Sigmoid colon (tissue), 6 donors: ENCODE measurements at regions not wholly inside any gene's neighbourhood (a gene's known extent, or its start where the extent isn't known, plus 50 kb on each side); places are given as distances from the start of the nearest gene placed in this dataset.

Source experiments
- DNase-seq: peaks from one replicate; pipeline ENCODE4 v3.0.0-alpha.2; 2019
- H3K27ac ChIP-seq, 4 donors: fragments of 200-600 bp; sonication (generic); one replicate each; pipeline ENCODE4 v1.5.1; 2016 to 2019; ENCODE audit warnings: mild to moderate bottlenecking in 1 of 4
- H3K27me3 ChIP-seq, 3 donors: fragments of 200-600 bp; sonication (generic); one replicate each; pipeline ENCODE4 v1.5.1; 2019; ENCODE audit warnings: mild to moderate bottlenecking in 1 of 3
- H3K36me3 ChIP-seq, 4 donors: fragments of 200-600 bp; sonication (generic); one replicate each; pipeline ENCODE4 v1.5.1; 2016 to 2019
- H3K4me1 ChIP-seq, 4 donors: fragments of 200-600 bp; sonication (generic); one replicate each; pipeline ENCODE4 v1.5.1; 2017 to 2019
- H3K4me3 ChIP-seq, 4 donors: fragments of 200-600 bp; sonication (generic); one replicate each; pipeline ENCODE4 v1.5.1; 2017 to 2019; ENCODE audit warnings: mild to moderate bottlenecking in 2 of 4, moderate library complexity in 1 of 4
- H3K9me3 ChIP-seq, 4 donors: fragments of 200-600 bp in 3 of 4; sonication (generic) in 3 of 4; one replicate each; pipeline versions ENCODE4 v1.5.1 to v1.6.1; 2013 to 2019
- EP300 ChIP-seq, 4 donors: sonication (generic); formaldehyde crosslinking; IDR thresholded peaks; one replicate each; pipeline ENCODE4 v1.6.1; 2017; ENCODE audit warnings: antibody characterized with exemption in 4 of 4
- POLR2A ChIP-seq, 2 donors: fragments of 450-650 bp; IDR thresholded peaks; one replicate each; pipeline ENCODE4 v1.6.1; 2016; ENCODE audit warnings: antibody characterized with exemption in 2 of 2, mild to moderate bottlenecking in 2 of 2, moderate library complexity in 2 of 2
- POLR2AphosphoS5 ChIP-seq, 4 donors: sonication (generic); formaldehyde crosslinking; IDR thresholded peaks; one replicate each; pipeline ENCODE4 v1.6.1; 2017; ENCODE audit warnings: antibody characterized with exemption in 4 of 4
- WGBS, 2 donors: extraction: QIAGEN DNeasy Blood & Tissue Kit; methylation state at CpG; one replicate each; pipeline ENCODE4 v1.1.7; 2013; 5-methylcytosine and 5-hydroxymethylcytosine counted together
- intact Hi-C: fragments of 100-400 bp; cut with DNase I; formaldehyde crosslinking; loops from one replicate; pipeline ENCODE4 v1.15.1; 2023
- TF ChIP-seq, protein P1 (sequence below), 4 experiments: fragments of 450-650 bp in 3 of 4; fragments of 200-600 bp in 1 of 4; IDR thresholded peaks; one replicate each; pipeline ENCODE4 v1.5.1; 2016 to 2019; ENCODE audit warnings: antibody characterized with exemption in 4 of 4, mild to moderate bottlenecking in 3 of 4, moderate library complexity in 2 of 4
- donor health status: healthy with polysubstance abuse.
- donor health status: healthy.

DNA sequence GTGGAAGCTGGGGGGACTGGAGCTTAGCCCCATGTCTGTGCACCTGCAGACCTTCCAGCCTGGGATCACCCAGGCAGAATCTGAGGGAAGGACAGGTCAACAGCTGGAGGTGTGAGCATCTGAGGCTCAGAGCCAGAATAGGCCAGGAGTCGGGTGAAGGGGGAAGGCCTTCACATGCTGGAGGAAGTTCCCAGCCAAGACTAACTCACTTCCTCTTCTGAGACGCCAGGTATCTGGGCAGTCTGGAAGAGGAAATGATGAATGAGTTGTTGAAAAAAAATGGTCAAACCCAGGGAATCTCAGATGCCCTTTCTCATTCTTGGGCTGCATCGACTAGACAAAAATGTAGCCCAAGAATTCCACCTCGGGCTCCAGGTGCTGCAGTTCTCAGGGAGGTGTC is 73.6 kb upstream of the TIAM2 start:
- no peaks in the 10 kb centered on the region for H3K9me3 ChIP-seq
- no peaks in the 10 kb centered on the region for H3K4me1 ChIP-seq
- 59 to 62% methylated on average over 4 of the region's 4 CpGs for WGBS, 2 donors
- no peaks in the 10 kb centered on the region for H3K27me3 ChIP-seq
- intact Hi-C loops, result no loop called here
- peak; percentile 44 for DNase-seq
- no peak overlapping the region for H3K27ac ChIP-seq
- H3K4me3 ChIP-seq, result no peak overlapping the region
- TF ChIP-seq EP300 (IDR thresholded peaks at IDR 0.05) (no peak), POLR2A (IDR thresholded peaks at IDR 0.05) (no peak), POLR2AphosphoS5 (IDR thresholded peaks at IDR 0.05) (no peak)
- TF ChIP-seq, protein P1, sequence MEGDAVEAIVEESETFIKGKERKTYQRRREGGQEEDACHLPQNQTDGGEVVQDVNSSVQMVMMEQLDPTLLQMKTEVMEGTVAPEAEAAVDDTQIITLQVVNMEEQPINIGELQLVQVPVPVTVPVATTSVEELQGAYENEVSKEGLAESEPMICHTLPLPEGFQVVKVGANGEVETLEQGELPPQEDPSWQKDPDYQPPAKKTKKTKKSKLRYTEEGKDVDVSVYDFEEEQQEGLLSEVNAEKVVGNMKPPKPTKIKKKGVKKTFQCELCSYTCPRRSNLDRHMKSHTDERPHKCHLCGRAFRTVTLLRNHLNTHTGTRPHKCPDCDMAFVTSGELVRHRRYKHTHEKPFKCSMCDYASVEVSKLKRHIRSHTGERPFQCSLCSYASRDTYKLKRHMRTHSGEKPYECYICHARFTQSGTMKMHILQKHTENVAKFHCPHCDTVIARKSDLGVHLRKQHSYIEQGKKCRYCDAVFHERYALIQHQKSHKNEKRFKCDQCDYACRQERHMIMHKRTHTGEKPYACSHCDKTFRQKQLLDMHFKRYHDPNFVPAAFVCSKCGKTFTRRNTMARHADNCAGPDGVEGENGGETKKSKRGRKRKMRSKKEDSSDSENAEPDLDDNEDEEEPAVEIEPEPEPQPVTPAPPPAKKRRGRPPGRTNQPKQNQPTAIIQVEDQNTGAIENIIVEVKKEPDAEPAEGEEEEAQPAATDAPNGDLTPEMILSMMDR (IDR thresholded peaks at IDR 0.05), result no peak
- H3K36me3 ChIP-seq, result no peaks in the 10 kb centered on the region

DNA sequence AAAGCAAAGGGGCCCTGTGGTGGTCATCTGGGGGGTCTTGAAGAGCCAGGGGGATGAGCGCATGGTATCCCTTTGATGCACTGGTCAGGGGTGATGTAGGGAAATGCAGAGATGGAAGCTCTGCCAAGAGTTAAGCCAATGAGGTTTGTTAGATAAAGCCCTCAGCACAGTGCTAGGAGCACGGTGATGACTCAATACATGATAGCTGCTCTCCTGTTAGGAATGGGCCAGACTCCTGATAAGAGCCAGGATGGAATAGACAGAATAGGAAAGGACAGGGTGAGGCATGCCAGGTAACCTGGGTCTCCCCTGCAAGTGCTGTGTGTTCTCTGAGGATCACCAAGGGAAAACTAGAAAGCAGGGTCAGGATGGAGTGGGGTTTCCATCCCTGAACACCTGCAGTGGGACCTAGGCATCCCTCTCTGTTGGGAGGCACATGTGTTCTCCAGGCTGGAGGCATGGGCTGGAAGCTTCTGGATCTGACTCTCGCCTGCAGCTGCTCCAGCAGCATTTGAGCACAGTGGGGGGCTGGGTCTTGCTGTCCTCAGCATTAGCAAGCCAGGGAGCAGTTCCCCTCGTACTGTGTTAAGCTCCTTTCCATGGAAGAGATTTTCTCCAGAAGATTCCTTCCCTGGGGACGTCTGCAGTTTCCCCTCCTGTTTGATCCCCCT is 71.8 kb upstream of the TIAM2 start:
- 86 to 90% methylated on average over 5 of the region's 5 CpGs for WGBS, 2 donors
- no peak for DNase-seq
- TF ChIP-seq, protein P1 (IDR thresholded peaks at IDR 0.05), result no peak
- TF ChIP-seq EP300 (IDR thresholded peaks at IDR 0.05), result no peak
- no peak for TF ChIP-seq POLR2A (IDR thresholded peaks at IDR 0.05)
- no peak for TF ChIP-seq POLR2AphosphoS5 (IDR thresholded peaks at IDR 0.05)
- Histone ChIP-seq H3K27ac (no peak overlapping the region), H3K4me3 (no peak overlapping the region), H3K4me1 (no peaks in the 10 kb centered on the region), H3K36me3 (no peaks in the 10 kb centered on the region), H3K27me3 (no peaks in the 10 kb centered on the region), H3K9me3 (no peaks in the 10 kb centered on the region)
- intact Hi-C loops, result no loop called here

GRCh38 chr6:154925130-154925529 is 70.0 kb upstream of the TIAM2 start:
- Histone ChIP-seq H3K27ac (no peak overlapping the region), H3K4me1 (no peaks in the 10 kb centered on the region), H3K4me3 (no peak overlapping the region), H3K36me3 (no peaks in the 10 kb centered on the region), H3K27me3 (no peaks in the 10 kb centered on the region), H3K9me3 (no peaks in the 10 kb centered on the region)
- TF ChIP-seq POLR2A (IDR thresholded peaks at IDR 0.05) (no peak), EP300 (IDR thresholded peaks at IDR 0.05) (no peak)
- TF ChIP-seq, protein P1 (IDR thresholded peaks at IDR 0.05), result no peak
- intact Hi-C loops, result no loop called here
- 92 to 96% methylated on average over 8 of the region's 8 CpGs for WGBS, 2 donors
- DNase-seq, result no peak

GRCh38 chr6:154926366-154926765 is 68.7 kb upstream of the TIAM2 start:
- Histone ChIP-seq H3K9me3 (no peaks in the 10 kb centered on the region), H3K27me3 (no peaks in the 10 kb centered on the region), H3K4me3 (no peak overlapping the region), H3K4me1 (no peaks in the 10 kb centered on the region), H3K36me3 (no peaks in the 10 kb centered on the region), H3K27ac (no peak overlapping the region)
- no peak for DNase-seq
- WGBS, 2 donors, result 58 to 75% methylated on average over 8 of the region's 8 CpGs
- no peak for TF ChIP-seq EP300 (IDR thresholded peaks at IDR 0.05)
- TF ChIP-seq, protein P1 (IDR thresholded peaks at IDR 0.05), result no peak
- TF ChIP-seq POLR2A (IDR thresholded peaks at IDR 0.05), result no peak
- TF ChIP-seq POLR2AphosphoS5 (IDR thresholded peaks at IDR 0.05), result no peak
- intact Hi-C loops, result no loop called here
